ENCODE measurements at regions not wholly inside any gene's neighbourhood (a gene's known extent, or its start where the extent isn't known, plus 50 kb on each side); places are given as distances from the start of the nearest gene placed in this dataset.

DNA sequence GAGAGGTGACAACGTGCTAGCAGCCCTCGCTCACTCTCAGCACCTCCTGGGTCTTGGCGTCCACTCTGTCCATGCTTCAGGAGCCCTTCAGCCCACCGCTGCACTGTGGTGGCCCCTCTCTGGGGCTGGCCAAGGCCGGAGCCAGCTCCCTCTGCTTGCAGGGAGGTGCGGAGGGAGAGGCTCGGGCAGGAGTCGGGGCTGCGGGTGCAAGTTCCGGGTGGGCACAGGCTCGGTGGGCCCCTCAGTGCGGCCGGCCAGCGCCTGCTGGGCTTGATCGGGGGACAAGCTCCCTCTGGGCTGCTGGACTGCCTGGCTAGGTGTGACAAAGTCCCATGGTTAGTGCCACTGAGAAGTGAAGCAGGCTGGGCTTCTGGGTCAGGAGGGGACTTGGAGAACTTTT is 245.8 kb downstream of the JRKL start:
- no peak overlapping the region for H2AK5ac ChIP-seq (ENCODE audit: insufficient read length, low read length)
- H3K4me2 ChIP-seq (ENCODE audit: insufficient read depth, insufficient read length, low read length): no peak overlapping the region
- no peak overlapping the region for H3K14ac ChIP-seq (ENCODE audit: insufficient read depth, low read length)
- H3K56ac ChIP-seq (ENCODE audit: insufficient read length, low read depth, low read length): no peak overlapping the region
- Mint-ChIP-seq H3K36me3 (ENCODE audit: insufficient read depth in 1 of 3, low read depth in 3 of 3) (peaks cover 0 to 6% (median 5%) of the 10 kb centered on the region in 3 experiments; a peak in 3 of 7 replicates), H3K27me3 (ENCODE audit: low read depth) (peaks cover 2% of the 10 kb centered on the region; the same call in 1 of the 2 replicates), H3K9me3 (peaks cover 0 to 5% of the 10 kb centered on the region in 2 experiments; a peak in 2 of 5 replicates), H3K4me1 (no peaks in the 10 kb centered on the region), H3K27ac (no peak overlapping the region), H3K4me3 (no peak overlapping the region)
- H3K4ac ChIP-seq (ENCODE audit: low read depth, low read length): no peak overlapping the region
- H2BK12ac ChIP-seq (ENCODE audit: insufficient read length, low read depth, low read length): no peak overlapping the region
- no peak overlapping the region for H4K8ac ChIP-seq (replicated peaks; ENCODE audit: insufficient read length, low read depth, low read length)
- H3K9me3 ChIP-seq (ENCODE audit: control insufficient read depth, low read depth, low read length): no peaks in the 10 kb centered on the region
- H3K9ac ChIP-seq (ENCODE audit: extremely low read depth, insufficient read length, low read length): no peak overlapping the region
- DNase-seq: no peak
- H3K4me1 ChIP-seq (ENCODE audit: insufficient read depth, low read length): no peaks in the 10 kb centered on the region
- H3K18ac ChIP-seq (ENCODE audit: insufficient read length, low read depth, low read length): no peak overlapping the region
- H3K27me3 ChIP-seq (ENCODE audit: insufficient read depth, low read length): no peaks in the 10 kb centered on the region
- H3K23ac ChIP-seq (ENCODE audit: insufficient read length, low read depth, low read length): no peak overlapping the region
- no peak overlapping the region for H4K5ac ChIP-seq (ENCODE audit: insufficient read length, low read depth, low read length)
- H3K27ac ChIP-seq (ENCODE audit: insufficient read length, low read depth, low read length): no peak overlapping the region
- H2BK5ac ChIP-seq (ENCODE audit: insufficient read length, low read length): no peak overlapping the region
- H2BK15ac ChIP-seq (ENCODE audit: low read depth, low read length): no peak overlapping the region
- no peaks in the 10 kb centered on the region for H3K23me2 ChIP-seq (ENCODE audit: insufficient read length, low read depth, low read length, poor library complexity, severe bottlenecking)
- WGBS (ENCODE audit: extremely low coverage, insufficient read length, low lambda C conversion rate): no CpG with 5 or more reads among the region's 15 CpGs
- no peaks in the 10 kb centered on the region for H3K79me2 ChIP-seq (ENCODE audit: insufficient read depth, low read length)
- no peak overlapping the region for H2BK120ac ChIP-seq (ENCODE audit: low read depth, low read length, poor library complexity, severe bottlenecking)
- H3K79me1 ChIP-seq (ENCODE audit: insufficient read depth, low read depth, low read length, poor library complexity, severe bottlenecking): no peaks in the 10 kb centered on the region
- no peak overlapping the region for H3T11ph ChIP-seq (ENCODE audit: low read length)
- no peak overlapping the region for H2AFZ ChIP-seq (ENCODE audit: low read length)
- no peaks in the 10 kb centered on the region for H4K20me1 ChIP-seq (ENCODE audit: control insufficient read depth, insufficient read depth, insufficient read length)
- no peak overlapping the region for H2BK20ac ChIP-seq (ENCODE audit: low read depth, low read length, poor library complexity, severe bottlenecking)
- no peak overlapping the region for H4K91ac ChIP-seq (ENCODE audit: insufficient read length, low read depth, low read length)
- no peak for TF ChIP-seq CTCF (conservative IDR thresholded peaks at IDR 0.05)
